LNCAP (cell line): ENCODE measurements at regions not wholly inside any gene's neighbourhood (a gene's known extent, or its start where the extent isn't known, plus 50 kb on each side); places are given as distances from the start of the nearest gene placed in this dataset.

Source experiments
- CTCF ChIP-seq: fragments of 450-650 bp; IDR thresholded peaks from 2 replicates; pipeline ENCODE4 v1.5.1; 2017; ENCODE audit warnings: mild to moderate bottlenecking

- no peak for TF ChIP-seq CTCF
Observed at GRCh38 chr11:122418032-122418431, 237.5 kb upstream of the UBASH3B start.

- no peak for TF ChIP-seq CTCF
Observed at GRCh38 chr11:122414406-122415018, 241.0 kb upstream of the UBASH3B start.

- no peak for TF ChIP-seq CTCF
Observed at GRCh38 chr11:122413677-122414076, 241.8 kb upstream of the UBASH3B start.

- TF ChIP-seq CTCF: no peak
Observed at GRCh38 chr11:122412581-122412980, 242.9 kb upstream of the UBASH3B start.

- TF ChIP-seq CTCF: no peak
Observed at GRCh38 chr11:122406466-122406865, 249.1 kb upstream of the UBASH3B start.

GRCh38 chr11:122405547-122406341, 249.8 kb upstream of the UBASH3B start:
- no peak for TF ChIP-seq CTCF

GRCh38 chr11:122404571-122404970, 251.0 kb upstream of the UBASH3B start:
- no peak for TF ChIP-seq CTCF
